HepG2 (cell line): ENCODE measurements at regions not wholly inside any gene's neighbourhood (a gene's known extent, or its start where the extent isn't known, plus 50 kb on each side); places are given as distances from the start of the nearest gene placed in this dataset.

Experiments
- BRCA1 ChIP-seq: sonication (generic); formaldehyde crosslinking; IDR thresholded peaks from 2 replicates; pipeline ENCODE4 v1.4.0; 2020; ENCODE audit warnings: missing genetic modification reagents
- FOXC1 ChIP-seq: sonication (generic); formaldehyde crosslinking; IDR thresholded peaks from 2 replicates; pipeline ENCODE4 v1.8.0; 2022; ENCODE audit warnings: mild to moderate bottlenecking, missing genetic modification reagents, borderline replicate concordance
- GRHL1 ChIP-seq: sonication (generic); formaldehyde crosslinking; conservative IDR thresholded peaks from 2 replicates; pipeline ENCODE4 v1.8.0; 2022; ENCODE audit warnings: missing genetic modification reagents
- HNF4G ChIP-seq, 2 experiments: sonication (generic) in 1 of 2; formaldehyde crosslinking in 1 of 2; IDR thresholded peaks; 2 replicates each; pipeline versions ENCODE4 v1.4.0 to v1.6.1; 2011 to 2020; ENCODE audit warnings: borderline replicate concordance in 2 of 2, low read depth in 2 of 2, mild to moderate bottlenecking in 2 of 2, low read length in 1 of 2, missing genetic modification reagents in 1 of 2, moderate library complexity in 1 of 2
- IRF2 ChIP-seq: IDR thresholded peaks from 2 replicates; pipeline ENCODE4 v1.6.1; 2018; ENCODE audit warnings: missing genetic modification reagents, missing compliant biosample characterization
- KLF15 ChIP-seq: sonication (generic); formaldehyde crosslinking; IDR thresholded peaks from 2 replicates; pipeline ENCODE4 v1.8.1; 2023; ENCODE audit warnings: borderline replicate concordance, mild to moderate bottlenecking, inconsistent platforms, missing genetic modification reagents, mixed read lengths
- MAFK ChIP-seq, 2 experiments: IDR thresholded peaks in 1 of 2; conservative IDR thresholded peaks in 1 of 2; 2 replicates each; pipeline ENCODE4 v1.6.1; 2011; ENCODE audit warnings: improper control_type of control experiment in 2 of 2, low read length in 2 of 2
- NR2C2 ChIP-seq: sonication (generic); formaldehyde crosslinking; IDR thresholded peaks from 2 replicates; pipeline ENCODE4 v1.4.0; 2020; ENCODE audit warnings: missing genetic modification reagents, mild to moderate bottlenecking, moderate library complexity, borderline replicate concordance
- PATZ1 ChIP-seq: sonication (generic); formaldehyde crosslinking; IDR thresholded peaks from 2 replicates; pipeline ENCODE4 v1.4.0; 2020; ENCODE audit warnings: missing genetic modification reagents
- PAWR ChIP-seq: sonication (generic); formaldehyde crosslinking; IDR thresholded peaks from 2 replicates; pipeline ENCODE4 v1.4.0; 2020; ENCODE audit warnings: missing genetic modification reagents, mild to moderate bottlenecking, borderline replicate concordance
- SOX6 ChIP-seq, 2 experiments: fragments of 450-650 bp in 1 of 2; sonication (generic) in 1 of 2; formaldehyde crosslinking in 1 of 2; IDR thresholded peaks; 2 replicates each; pipeline versions ENCODE4 v1.4.0 to v1.6.1; 2017 to 2020; ENCODE audit warnings: antibody characterized with exemption in 1 of 2, mild to moderate bottlenecking in 1 of 2, missing genetic modification reagents in 1 of 2
- ZFP90 ChIP-seq: sonication (generic); formaldehyde crosslinking; IDR thresholded peaks from 2 replicates; pipeline ENCODE4 v1.8.0; 2022; ENCODE audit warnings: missing genetic modification reagents, mild to moderate bottlenecking, inconsistent platforms, borderline replicate concordance
- ZNF160 ChIP-seq: sonication (generic); formaldehyde crosslinking; IDR thresholded peaks from 2 replicates; pipeline ENCODE4 v1.8.0; 2022; ENCODE audit warnings: mild to moderate bottlenecking, inconsistent platforms, missing genetic modification reagents
- ZNF530 ChIP-seq: sonication (generic); formaldehyde crosslinking; IDR thresholded peaks from 2 replicates; pipeline ENCODE4 v1.5.0; 2020; ENCODE audit warnings: low read depth, mild to moderate bottlenecking, missing genetic modification reagents
- ZNF589 ChIP-seq: sonication (generic); formaldehyde crosslinking; conservative IDR thresholded peaks from 2 replicates; pipeline ENCODE4 v1.8.0; 2022; ENCODE audit warnings: mild to moderate bottlenecking, moderate library complexity, missing genetic modification reagents
- ZNF609 ChIP-seq: sonication (generic); formaldehyde crosslinking; IDR thresholded peaks from 2 replicates; pipeline ENCODE4 v1.4.0; 2020; ENCODE audit warnings: mild to moderate bottlenecking, missing genetic modification reagents, borderline replicate concordance
- ZNF761 ChIP-seq: sonication (generic); formaldehyde crosslinking; conservative IDR thresholded peaks from 2 replicates; pipeline ENCODE4 v1.4.0; 2020; ENCODE audit warnings: mild to moderate bottlenecking, missing genetic modification reagents
- ZNF839 ChIP-seq: sonication (generic); formaldehyde crosslinking; IDR thresholded peaks from 2 replicates; pipeline ENCODE4 v1.4.0; 2020; ENCODE audit warnings: missing genetic modification reagents, mild to moderate bottlenecking, borderline replicate concordance

- TF ChIP-seq MAFK (conservative IDR thresholded peaks at IDR 0.05 in 1 of 2, IDR thresholded peaks at IDR 0.05 in 1 of 2; ENCODE audit: low read length in 2 of 2) (0 out of 4 replicates have a peak, but pooled peaks of 1 of the 2 experiments have one; percentile 1), SOX6 (IDR thresholded peaks at IDR 0.05) (no peak), SOX6 (CRISPR knock-in tag; IDR thresholded peaks at IDR 0.05) (0 out of 2 replicates have a peak, but pooled peaks have one; percentile 25), ZNF761 (CRISPR knock-in tag) (peak; percentile 37; the same call in 1 of the 2 replicates), ZNF589 (no peak), IRF2 (CRISPR knock-in tag) (peak; percentile 32; the same call in 1 of the 2 replicates), GRHL1 (CRISPR knock-in tag) (no peak), PATZ1 (CRISPR knock-in tag) (peak; percentile 48; the same call in 1 of the 2 replicates), ZNF160 (CRISPR knock-in tag) (no peak), PAWR (CRISPR knock-in tag) (no peak), ZNF530 (no peak), NR2C2 (peak; percentile 86), BRCA1 (CRISPR knock-in tag) (no peak), HNF4G (IDR thresholded peaks at IDR 0.05; ENCODE audit: borderline replicate concordance, low read depth, low read length) (peak; percentile 83), HNF4G (CRISPR knock-in tag; IDR thresholded peaks at IDR 0.05; ENCODE audit: borderline replicate concordance, low read depth) (peak; percentile 71; the same call in 1 of the 2 replicates), ZFP90 (CRISPR knock-in tag) (no peak), ZNF839 (no peak), ZNF609 (CRISPR knock-in tag) (0 out of 2 replicates have a peak, but pooled peaks have one; percentile 16), FOXC1 (CRISPR knock-in tag) (no peak), KLF15 (no peak)
Measured at GRCh38 chr2:3044587-3045317, 332.9 kb downstream of the EIPR1 start (continued).
